ENCODE measurements at regions not wholly inside any gene's neighbourhood (a gene's known extent, or its start where the extent isn't known, plus 50 kb on each side); places are given as distances from the start of the nearest gene placed in this dataset.
"Not testable (repeated sequence)": the region's sequence is repeated elsewhere in the genome, so short reads cannot be mapped to it uniquely, and the experiment has no call there.

DNA sequence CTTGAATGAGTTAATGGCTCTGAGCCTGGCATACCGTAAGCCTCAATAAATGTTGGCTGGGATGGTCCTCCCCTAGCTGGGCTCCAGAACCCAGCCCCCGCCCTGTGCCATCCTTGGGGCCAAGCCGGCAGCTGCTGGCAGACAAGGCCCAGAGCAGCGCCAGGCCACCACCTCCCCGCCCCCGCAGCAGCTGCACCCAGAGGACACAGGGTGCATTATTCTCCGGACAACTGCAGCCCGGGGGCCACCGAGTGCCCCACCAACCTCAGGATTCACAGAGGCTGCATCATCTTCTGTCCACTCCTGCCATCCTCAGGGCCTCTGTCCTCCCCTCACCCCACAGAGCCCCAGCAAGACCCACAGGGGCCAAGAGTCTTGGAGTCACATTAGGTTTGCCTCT lies 92.7 kb downstream of the NCOR2 start:
- DNase-seq: no peak

DNA sequence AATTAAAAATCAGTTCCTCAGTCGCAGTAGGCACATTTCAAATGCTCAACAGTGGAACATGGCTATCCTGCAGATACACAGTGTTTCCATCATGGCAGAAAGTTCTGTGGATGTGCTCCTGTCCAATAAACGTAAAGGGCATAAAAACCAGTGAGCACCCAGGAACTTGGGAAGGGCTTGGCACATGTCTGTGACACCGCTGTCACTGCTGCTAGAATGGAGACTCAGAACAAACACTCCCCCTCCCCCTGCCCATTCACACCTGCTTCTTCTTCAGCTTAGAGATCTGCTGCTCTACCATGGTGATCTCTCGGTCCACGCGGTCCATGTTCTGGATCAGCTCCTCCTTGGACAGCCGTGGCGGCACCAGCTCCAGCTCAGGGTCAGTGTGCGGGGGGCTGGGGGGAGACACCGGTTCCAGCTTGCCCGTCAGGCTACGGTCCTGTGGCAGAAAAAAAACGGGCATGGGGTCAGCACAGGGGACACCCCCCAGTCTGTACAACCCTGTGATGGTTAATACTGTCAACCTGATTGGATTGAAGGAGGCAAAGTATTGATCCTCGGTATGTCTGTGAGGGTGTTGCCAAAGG lies 94.6 kb downstream of the NCOR2 start:
- DNase-seq: no peak

DNA sequence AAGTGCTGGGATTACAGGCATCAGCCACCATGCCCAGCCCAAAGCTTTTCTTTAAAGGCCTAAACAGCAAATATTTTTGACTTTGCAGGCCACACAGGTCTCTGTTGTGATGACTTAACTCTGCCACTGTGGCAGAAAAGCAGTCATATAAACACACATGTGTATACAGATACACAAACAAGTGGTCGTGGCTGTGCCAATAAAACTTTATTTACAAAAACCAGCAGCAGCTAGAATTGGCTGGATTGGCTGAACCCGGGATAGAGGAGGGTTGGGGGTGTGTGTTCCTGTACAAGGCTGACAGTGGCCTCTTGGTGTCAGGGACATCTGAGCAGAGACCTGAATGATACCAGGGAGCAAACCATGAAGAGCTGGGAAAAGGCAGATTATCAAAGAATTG lies 95.6 kb downstream of the NCOR2 start:
- DNase-seq: no peak

DNA sequence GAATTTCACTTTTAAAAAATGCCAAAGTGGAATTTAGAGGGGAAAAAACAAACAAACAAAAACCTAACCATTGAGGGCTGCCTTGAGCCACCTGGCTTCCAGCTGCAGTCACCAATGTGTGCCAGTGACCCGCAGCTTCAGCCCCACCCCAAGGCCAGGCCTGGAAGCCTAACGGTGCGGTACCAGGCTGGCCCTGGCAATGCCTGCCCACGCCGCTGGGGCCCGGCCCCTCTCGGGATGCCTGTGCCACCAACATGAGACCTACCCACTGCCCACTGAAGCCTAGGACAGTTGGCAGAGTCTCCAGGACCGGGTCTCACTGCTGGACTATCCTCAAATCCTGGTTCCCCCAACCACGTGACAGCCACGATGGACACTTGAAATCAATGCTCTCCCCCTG lies 96.6 kb downstream of the NCOR2 start:
- DNase-seq: no peak

DNA sequence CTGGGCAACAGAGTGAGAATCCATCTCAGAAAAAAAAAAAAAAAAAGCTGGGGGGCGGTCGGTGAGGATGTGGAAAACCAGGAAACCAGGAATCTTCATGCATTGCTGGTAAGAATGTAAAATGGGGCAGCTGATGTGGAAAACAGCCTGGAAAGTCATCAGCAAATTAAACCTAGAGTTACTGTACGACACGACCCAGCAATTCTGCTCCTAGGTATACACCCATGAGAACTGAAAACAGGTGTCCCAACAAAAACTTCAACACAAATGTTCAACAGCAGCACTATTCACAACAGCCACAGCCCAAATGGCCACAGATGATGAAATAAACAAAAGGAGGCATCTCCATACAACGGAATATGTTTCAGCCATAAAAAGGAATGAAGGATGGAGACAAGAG lies 97.3 kb downstream of the NCOR2 start:
- no peak for DNase-seq

DNA sequence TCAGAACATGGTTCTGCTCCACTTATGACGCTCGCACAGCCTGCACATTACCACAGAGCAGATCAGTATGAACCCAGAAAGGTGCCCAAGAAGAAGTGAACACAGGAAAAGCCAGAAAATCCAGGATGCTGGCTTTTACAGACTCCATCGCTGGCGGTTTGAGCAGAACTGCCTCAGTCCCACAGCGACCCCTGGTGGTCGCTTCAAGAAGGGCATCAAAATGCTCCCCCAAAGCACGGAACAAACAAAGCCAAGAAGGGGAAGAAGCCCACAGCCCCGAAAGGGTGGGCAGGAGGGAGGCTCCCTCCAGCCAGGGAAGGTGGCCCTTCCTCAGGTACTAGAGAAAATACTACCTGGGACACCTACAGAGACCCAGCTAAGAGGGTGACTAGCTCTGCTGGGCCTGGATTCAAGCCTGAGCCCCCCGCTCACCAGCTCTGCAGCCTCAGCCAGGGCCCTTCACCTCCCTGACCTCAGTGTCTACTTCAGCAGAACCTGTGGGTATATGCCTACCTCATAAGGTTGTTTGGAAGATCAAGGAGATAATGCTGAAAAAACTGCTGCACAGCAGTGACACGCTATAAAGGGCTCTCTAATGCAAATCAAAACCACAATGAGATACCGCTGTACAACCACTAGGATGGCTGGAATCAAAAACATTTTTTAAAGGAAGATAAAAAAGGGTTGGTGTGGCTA lies 98.1 kb downstream of the NCOR2 start:
- no peak for DNase-seq

DNA sequence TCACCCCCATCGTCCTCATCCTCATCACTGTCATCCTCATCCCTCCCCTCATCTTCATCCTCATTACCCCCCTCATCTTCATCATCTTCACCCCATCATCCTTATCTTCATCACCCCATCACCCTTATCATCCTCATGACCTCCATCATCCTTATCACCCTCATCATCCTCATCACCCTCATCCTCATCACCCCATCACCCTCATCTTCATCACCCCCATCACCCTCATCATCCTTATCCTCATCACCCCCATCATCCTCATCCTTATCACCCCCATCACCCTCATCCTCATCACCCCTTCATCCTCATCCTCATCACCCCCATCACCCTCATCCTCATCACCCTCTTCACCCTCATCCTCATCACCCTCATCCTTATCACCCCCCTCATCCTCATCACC lies 99.9 kb downstream of the NCOR2 start:
- not testable (repeated sequence) for DNase-seq

DNA sequence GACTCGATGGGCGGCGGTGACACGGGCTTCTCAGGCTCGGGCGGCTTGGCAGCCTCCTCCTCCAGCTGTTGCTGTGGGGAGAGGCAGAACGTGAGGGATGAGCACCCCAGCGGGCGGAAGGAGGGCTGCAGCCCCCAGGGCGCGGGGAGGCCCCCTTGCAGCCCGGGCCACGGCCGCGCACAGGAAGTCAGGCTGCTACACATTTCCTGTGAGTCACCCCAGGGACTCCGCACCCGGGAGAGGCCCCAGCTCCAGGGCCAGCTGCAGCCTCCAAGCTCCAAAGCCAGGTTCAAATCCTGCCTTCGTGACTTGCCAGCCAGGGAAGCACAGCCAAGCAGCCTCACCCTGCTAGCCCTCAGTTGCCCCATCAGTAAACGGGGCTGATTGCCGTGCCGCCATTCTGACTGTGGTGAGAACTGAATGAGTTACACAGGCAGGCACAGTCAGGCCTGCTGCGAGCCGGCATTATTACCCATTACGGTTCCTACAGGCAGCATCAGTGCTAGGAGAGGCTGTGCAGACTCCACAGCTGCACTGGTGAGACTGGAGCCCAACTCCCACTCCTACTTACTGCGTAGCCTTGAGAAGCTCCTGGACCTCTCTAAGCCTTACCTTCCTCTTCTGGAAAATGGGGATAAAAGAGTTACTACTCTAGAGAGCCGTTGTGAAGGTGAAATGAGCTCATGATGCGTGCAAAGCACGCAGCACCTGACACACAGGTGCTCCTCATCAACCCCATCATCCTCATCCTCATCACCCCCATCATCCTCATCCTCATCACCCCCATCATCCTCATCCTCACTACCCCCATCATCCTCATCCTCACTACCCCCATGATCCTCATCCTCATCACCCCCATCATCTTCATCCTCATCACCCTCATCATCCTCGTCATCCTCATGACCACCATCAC lies 100.9 kb downstream of the NCOR2 start:
- DNase-seq: peak; percentile 71

DNA sequence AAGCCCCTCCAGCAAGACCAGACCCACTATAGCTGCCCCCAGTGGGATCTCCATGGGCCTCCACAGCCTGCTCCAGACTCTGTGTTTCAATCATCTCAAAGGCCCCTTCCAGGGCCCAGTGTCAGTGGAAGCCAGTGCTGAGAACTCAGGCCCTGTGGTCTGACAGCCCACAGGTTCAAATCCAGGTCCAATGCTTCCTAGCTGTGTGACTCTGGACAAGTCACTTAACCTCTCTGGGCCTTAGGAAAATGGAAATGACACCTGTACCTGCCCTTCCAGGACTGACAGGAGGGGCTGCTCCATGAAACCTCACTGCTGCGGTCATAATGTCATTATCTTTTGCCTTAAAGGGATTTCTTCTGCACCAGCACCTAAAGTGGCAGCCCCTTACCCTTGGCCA lies 101.9 kb downstream of the NCOR2 start:
- no peak for DNase-seq

DNA sequence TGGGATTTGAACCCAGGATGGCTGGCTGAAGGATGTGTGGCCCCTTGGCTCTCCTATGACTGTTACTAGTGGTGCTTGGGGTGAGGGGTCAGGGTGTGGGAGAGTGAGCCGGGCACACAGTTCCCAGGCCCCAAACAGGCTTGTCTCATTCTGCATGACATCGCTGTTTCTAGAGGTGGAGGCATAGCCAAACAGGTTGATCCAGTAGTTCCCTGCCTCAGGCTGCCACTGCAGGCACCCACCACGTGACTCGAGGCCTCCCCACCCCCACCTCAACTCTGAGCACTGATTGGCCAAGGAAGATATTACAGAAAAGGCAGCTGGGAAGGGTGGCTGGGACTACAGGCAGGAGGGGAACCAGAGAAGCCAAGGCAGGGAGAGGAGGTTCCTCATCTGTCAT lies 102.6 kb downstream of the NCOR2 start:
- no peak for DNase-seq

DNA sequence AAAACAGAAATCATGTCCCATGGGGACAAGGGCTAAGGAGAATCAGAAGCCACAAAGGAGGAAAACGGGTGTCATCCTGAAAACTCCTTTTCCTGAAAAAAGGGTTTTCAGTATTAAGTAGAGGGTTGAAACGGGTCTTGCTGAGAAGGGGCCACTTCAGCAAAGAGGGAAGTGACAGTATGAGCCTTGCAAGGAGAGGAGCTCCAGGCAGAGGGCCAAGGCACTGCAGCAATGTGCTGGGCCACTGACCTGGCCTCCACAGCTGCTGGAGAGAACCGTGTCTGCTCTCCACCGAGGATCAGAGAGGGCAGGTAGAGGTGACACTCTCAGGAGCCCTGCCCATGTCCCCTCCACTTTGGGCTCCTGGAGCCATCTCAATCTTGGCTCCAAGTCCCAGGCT lies 103.3 kb downstream of the NCOR2 start:
- no peak for DNase-seq

DNA sequence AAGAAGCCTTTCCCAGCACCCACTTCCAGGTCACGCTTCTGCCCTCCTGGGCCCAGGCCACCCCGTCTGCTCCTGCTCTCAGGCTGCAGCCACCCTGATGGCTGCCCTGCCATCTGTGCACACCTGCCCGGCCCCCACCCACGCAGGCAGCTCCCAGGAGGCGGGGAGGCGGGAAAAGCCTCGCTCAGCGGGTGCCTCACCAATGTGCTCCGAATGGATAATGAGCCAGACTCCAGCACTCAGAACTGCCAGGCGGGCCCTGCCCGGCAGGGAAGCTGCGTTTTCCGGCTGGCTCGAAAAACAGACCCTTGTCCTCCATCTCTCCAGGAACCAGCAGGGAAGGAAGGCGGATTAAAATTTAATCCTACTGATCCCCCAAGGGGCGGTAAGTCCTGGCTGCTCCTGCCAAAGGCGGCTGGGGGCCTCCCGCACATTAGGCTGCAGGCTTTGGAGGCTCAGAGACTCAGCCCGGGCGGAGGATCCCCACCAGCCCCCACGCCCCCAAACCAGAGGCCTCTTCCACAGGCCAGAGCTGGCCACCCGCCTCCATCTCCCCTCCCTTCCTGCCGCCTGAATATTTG lies 104.0 kb downstream of the NCOR2 start:
- no peak for DNase-seq

DNA sequence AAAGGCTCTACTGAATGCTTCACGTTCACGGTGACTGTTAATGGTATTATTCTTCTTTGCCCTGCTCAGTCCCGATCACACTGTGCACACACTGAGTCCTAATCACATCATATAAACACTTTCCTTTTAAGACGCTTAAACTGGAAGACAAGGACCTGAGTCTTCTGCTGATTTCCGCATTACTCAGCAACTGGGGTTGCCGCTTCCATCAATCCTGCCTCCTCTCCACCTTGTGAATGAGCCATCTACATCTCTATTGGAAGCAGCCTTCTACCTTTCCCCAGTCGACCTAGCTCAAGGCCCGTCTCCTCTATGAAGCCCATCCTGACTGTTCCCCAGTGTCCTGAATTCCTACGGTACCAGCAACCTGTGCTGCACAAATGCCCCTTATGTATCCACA lies 104.7 kb downstream of the NCOR2 start:
- no peak for DNase-seq

DNA sequence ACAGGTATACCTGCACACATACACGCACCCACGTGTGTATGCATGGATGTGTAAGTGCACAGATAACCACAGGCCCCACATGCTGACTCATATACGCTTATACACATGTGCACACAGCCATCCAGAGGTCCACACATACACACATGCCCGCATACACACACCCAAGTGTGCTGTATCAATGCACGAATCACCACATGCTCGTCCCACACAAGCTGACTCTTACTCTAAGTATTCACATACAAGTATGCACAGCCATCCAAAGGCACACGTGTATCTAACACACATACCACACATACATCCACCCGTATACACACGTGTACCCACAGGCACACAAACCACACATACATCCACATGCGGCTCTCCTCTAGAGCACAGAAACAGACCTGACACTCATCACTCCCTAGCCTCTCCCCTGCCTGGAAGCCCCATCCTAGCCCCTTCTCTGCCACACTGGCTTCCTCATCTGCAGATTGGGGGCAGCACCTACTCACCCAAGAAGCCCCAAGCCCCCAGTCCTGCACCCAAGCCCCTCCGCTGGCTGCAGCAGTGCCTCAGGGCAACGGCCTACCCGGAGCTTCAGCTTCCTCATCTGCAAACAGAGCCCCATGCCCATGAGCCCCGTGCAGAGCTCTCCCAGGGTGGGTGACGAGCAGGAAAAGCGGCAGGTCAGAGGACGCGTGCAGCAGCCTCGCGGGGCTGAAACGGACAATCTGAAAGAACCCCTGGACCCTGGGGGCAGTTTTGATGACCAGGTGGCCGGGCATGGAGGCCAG lies 105.4 kb downstream of the NCOR2 start:
- no peak for DNase-seq

DNA sequence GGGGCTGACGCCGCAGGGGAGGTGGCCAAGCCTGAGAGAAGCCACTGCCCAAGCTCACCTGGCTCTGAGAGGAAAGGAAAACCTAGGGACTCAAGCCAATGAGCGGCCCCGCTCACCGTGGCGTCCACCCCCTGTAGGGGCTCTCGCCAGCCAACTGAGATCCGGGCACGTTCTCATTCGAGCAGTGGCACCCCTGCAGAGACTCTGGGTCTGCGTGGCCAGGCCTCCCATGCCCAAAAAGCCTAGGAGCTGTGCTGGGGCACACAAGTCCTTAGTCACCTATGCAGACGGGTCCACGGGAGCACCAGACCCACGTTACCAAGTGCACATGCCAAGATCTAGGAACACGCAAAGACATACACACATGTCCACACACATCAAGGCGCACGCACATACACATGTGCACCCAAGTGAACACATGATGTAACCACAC lies 106.2 kb downstream of the NCOR2 start:
- no peak for DNase-seq

DNA sequence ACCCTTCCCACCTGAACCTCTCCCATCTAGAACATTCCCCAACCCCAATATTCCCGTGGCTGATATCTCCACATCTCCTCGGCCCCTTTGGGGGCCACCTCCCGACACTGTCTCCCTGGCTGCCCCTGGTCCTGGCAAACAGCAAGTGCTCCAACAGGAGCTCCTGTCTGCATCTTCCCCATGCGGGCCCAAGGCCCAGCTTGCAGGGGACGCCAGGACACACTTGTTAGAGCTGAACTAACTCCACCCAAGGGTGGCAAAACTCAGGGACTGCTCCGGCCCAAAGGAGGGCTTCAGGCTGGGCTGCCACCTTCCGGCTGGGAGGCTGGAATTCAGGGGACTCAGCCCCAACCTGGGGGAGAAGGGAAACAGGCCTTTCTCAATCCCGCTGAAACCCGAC lies 106.6 kb downstream of the NCOR2 start:
- DNase-seq: no peak

DNA sequence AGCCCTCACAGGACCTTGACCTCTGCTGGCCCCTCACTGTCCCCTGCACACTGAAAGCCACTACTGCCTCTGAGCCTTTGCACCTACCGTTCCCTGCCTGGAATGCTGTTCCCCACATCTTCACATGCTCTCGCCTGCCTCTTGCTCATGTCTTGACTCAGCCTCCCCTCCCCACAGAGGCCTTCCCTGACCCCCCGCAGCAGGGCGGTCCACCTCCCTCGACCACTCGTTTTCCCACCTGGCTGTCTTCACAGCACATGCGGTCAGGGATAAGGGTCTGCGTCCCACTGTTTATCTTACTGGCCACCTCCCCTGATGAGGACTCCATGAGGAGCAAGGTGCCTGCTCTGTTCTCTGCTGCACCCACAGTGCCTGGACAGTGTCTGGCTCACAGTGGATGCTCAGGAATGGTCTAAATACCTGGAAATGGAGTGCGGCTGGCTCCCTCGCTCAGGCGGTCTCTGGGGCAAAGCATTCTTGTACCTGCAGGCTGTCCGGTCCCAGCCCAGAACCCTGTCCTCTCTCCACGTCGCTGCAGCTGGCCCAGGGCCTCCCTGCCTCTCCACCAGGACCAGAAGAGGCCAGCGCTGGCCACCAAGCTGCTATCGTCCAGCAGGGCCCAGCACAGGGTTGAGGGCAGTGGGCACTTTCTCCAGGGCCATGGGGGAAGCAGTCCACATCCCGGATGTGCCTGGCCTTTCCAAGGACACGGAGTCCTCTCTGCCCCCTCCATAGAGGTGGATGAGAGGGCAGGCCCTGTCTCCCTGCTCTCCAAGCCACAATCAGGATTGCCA lies 107.4 kb downstream of the NCOR2 start:
- no peak for DNase-seq

DNA sequence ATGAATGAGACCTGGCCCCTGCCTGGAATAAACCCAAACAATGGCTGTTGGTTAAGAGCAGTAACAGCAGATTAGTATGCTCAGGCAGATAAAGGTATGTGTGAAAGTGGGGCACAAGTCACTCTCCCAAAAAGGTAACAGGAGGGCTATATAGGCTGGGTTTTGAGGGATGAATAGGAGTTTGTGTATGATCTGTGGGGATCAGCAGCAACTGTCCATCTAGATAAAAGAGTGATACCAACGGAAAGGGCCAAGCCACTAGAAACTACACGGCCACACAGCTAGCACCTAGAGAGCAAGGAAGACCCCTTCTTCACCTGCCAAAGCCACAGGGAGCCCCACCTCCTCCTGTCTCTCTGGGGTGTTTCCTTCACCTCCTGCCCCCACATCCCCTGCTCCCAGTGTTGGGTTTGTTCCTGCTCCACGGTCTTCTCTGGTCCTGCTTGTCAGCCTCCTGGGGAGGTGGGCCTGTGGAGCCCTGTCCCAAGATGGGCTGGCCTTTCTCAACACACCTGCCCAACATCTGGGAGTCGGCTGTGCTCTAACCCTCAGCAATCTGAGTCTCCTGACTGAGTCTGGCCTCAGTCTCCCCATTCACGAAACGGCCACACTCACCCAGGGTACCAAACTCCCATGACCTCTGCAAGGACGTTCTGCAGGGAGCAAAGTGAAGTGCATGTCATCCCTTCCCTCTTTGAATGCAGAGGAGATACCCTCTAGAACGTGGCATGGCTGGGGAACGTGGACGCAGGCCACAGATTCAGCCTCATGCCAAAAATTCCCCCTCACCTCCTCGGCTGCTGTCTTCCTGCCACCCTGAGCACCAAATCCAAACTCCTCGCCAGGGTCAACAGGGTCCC lies 108.2 kb downstream of the NCOR2 start:
- DNase-seq: no peak

DNA sequence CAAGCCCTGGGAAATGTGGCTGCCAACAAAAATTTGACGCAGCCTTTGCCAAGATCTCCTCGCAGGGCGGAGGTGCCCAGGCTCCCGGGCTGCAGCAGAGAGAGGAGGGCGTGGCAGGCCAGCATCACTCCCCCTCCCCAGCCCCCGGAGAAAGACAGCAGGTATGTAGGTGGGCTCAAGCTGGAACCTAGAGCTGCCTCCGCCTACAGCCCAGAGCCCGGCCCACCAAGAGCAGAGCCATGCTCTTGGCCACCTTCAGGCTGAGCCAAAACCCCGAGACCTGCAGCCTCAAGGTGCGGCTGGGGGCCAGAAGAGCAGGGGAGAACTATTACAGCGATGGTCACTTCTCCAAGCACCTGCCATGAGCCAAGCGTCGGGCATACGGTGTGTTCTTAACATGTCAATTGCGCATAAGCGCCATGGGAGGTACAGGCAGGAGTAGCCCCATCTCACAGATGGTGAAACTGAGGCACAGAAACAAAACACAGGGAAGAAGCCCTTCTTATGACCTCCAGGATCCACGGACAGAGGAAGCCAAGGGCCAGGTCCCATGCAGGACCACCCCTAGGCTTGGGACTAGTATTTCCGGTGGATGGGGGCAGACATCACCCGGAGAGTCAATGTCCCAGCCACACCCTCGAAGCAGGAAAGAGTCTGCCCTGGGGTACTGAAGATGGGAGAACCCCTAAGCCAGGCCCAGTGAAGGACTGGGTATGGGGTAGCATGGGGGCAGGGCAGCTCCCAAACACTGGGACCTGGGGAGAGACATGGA lies 109.0 kb downstream of the NCOR2 start:
- DNase-seq: no peak
